SU-DHL-6 (cell line): ENCODE measurements at regions not wholly inside any gene's neighbourhood (a gene's known extent, or its start where the extent isn't known, plus 50 kb on each side); places are given as distances from the start of the nearest gene placed in this dataset.

Experiments
- H2AFZ ChIP-seq: fragments of 200-600 bp; sonication (generic); 2 replicates; pipeline ENCODE4 v1.6.1; 2014; ENCODE audit warnings: low read depth, mild to moderate bottlenecking, moderate library complexity, mixed read lengths, antibody characterized with exemption, low read length; ENCODE audit not compliant: severe bottlenecking
- H3F3A ChIP-seq: fragments of 200-600 bp; shearing (Covaris generic); 2 replicates; pipeline ENCODE4 v1.6.0; 2016; ENCODE audit warnings: antibody characterized with exemption, mild to moderate bottlenecking; ENCODE audit not compliant: insufficient read depth
- H3K27ac ChIP-seq: fragments of 200-600 bp; sonication (generic); 2 replicates; pipeline ENCODE4 v1.5.1; 2016; ENCODE audit warnings: low read depth, mild to moderate bottlenecking, low read length, moderate library complexity, mixed read lengths
- H3K27me3 ChIP-seq: fragments of 200-600 bp; sonication (generic), shearing (Covaris generic); 2 replicates; pipeline ENCODE4 v1.6.0; 2014; ENCODE audit warnings: mild to moderate bottlenecking, low read length
- H3K36me3 ChIP-seq: fragments of 200-600 bp; sonication (generic); 2 replicates; pipeline ENCODE4 v1.6.1; 2014; ENCODE audit warnings: mild to moderate bottlenecking, low read length, mixed read lengths
- H3K4me2 ChIP-seq: fragments of 300-600, 200-600 bp; shearing (Covaris generic), sonication (generic); 2 replicates; pipeline ENCODE4 v1.6.0; 2014; ENCODE audit warnings: low read length, low read depth, mild to moderate bottlenecking; ENCODE audit not compliant: poor library complexity, severe bottlenecking
- H3K4me3 ChIP-seq: fragments of 200-600 bp; sonication (generic); 2 replicates; pipeline ENCODE4 v1.5.1; 2014; ENCODE audit warnings: antibody characterized with exemption, low read length, mild to moderate bottlenecking, mixed read lengths; ENCODE audit not compliant: insufficient read depth, poor library complexity, severe bottlenecking
- H3K79me2 ChIP-seq: fragments of 200-600 bp; sonication (generic); 2 replicates; pipeline ENCODE4 v1.6.1; 2014; ENCODE audit warnings: mild to moderate bottlenecking, low read length, moderate library complexity; ENCODE audit not compliant: insufficient read depth
- H3K9ac ChIP-seq: fragments of 200-600 bp; sonication (generic); 2 replicates; pipeline ENCODE4 v1.7.0; 2014; ENCODE audit warnings: mild to moderate bottlenecking, low read length
- H3K9me2 ChIP-seq: fragments of 200-600 bp; sonication (generic); replicated peaks from 2 replicates; pipeline ENCODE4 v1.6.1; 2014; ENCODE audit warnings: low read length; ENCODE audit not compliant: insufficient read depth
- H3K9me3 ChIP-seq: fragments of 200-600 bp; sonication (generic); 2 replicates; pipeline ENCODE4 v1.6.1; 2014; ENCODE audit warnings: low read length, mixed read lengths; ENCODE audit not compliant: insufficient read depth
- H4K20me1 ChIP-seq: fragments of 200-600 bp; sonication (generic); 2 replicates; pipeline ENCODE4 v1.6.1; 2014; ENCODE audit warnings: low read depth, mild to moderate bottlenecking, antibody characterized with exemption, low read length, moderate library complexity, mixed read lengths
- EZH2phosphoT487 ChIP-seq: fragments of 200-600 bp; sonication (generic), shearing (Covaris generic); conservative IDR thresholded peaks from 2 replicates; pipeline ENCODE4 v1.6.1; 2018; ENCODE audit warnings: mild to moderate bottlenecking, antibody characterized with exemption, low read length, moderate library complexity, mixed read lengths
- TF ChIP-seq, protein P1 (sequence below): fragments of 200-600 bp; sonication (generic); IDR thresholded peaks from one replicate; pipeline ENCODE4 v1.5.1; 2017; ENCODE audit warnings: antibody characterized with exemption, mild to moderate bottlenecking, low read length, moderate library complexity; ENCODE audit not compliant: insufficient read depth, poor library complexity, severe bottlenecking

- Histone ChIP-seq H4K20me1 (no peaks in the 10 kb centered on the region), H3F3A (no peaks in the 10 kb centered on the region), H3K4me2 (no peak overlapping the region), H3K4me3 (no peak overlapping the region), H3K27ac (no peak overlapping the region), H3K9me3 (no peaks in the 10 kb centered on the region), H3K36me3 (no peaks in the 10 kb centered on the region), H3K79me2 (no peaks in the 10 kb centered on the region), H2AFZ (no peak overlapping the region), H3K9ac (no peak overlapping the region), H3K9me2 (no peaks in the 10 kb centered on the region), H3K27me3 (no peaks in the 10 kb centered on the region)
- TF ChIP-seq, protein P1, sequence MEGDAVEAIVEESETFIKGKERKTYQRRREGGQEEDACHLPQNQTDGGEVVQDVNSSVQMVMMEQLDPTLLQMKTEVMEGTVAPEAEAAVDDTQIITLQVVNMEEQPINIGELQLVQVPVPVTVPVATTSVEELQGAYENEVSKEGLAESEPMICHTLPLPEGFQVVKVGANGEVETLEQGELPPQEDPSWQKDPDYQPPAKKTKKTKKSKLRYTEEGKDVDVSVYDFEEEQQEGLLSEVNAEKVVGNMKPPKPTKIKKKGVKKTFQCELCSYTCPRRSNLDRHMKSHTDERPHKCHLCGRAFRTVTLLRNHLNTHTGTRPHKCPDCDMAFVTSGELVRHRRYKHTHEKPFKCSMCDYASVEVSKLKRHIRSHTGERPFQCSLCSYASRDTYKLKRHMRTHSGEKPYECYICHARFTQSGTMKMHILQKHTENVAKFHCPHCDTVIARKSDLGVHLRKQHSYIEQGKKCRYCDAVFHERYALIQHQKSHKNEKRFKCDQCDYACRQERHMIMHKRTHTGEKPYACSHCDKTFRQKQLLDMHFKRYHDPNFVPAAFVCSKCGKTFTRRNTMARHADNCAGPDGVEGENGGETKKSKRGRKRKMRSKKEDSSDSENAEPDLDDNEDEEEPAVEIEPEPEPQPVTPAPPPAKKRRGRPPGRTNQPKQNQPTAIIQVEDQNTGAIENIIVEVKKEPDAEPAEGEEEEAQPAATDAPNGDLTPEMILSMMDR: no peak
- no peak for TF ChIP-seq EZH2phosphoT487
These were observed 696.5 kb downstream of the CDH11 start for GRCh38 chr16:64425381-64425780.

- H3K9me3 ChIP-seq: no peaks in the 10 kb centered on the region
- H3K4me3 ChIP-seq: no peak overlapping the region
- H3K27me3 ChIP-seq: no peaks in the 10 kb centered on the region
- no peaks in the 10 kb centered on the region for H3F3A ChIP-seq
- H3K9ac ChIP-seq: no peak overlapping the region
- H3K36me3 ChIP-seq: no peaks in the 10 kb centered on the region
- H3K4me2 ChIP-seq: no peak overlapping the region
- H4K20me1 ChIP-seq: no peaks in the 10 kb centered on the region
- H3K27ac ChIP-seq: no peak overlapping the region
- TF ChIP-seq EZH2phosphoT487: no peak
- TF ChIP-seq, protein P1: no peak
- no peaks in the 10 kb centered on the region for H3K79me2 ChIP-seq
- no peaks in the 10 kb centered on the region for H3K9me2 ChIP-seq
- H2AFZ ChIP-seq: no peak overlapping the region
These were observed 699.6 kb downstream of the CDH11 start for GRCh38 chr16:64422259-64422658.

DNA sequence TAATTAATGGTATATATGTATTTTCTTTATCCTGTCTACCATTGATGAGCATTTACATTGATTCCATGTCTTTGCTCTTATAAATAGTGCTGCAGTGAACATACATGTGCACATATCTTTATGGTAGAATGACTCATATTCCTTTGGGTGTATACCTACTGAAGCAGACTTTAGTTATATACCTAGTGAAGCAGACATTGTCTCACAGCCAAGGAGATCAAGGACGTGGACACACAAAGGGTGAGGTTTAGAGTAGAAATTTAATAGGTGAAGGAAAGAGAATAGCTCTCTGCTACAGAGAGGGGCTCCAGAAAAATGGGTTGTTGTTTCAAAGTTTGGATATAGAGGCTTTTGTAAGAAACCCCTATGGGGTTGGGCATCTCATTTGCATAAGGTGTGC is 700.3 kb downstream of the CDH11 start:
- no peak overlapping the region for H2AFZ ChIP-seq
- H3K9me3 ChIP-seq: no peaks in the 10 kb centered on the region
- no peaks in the 10 kb centered on the region for H3K9me2 ChIP-seq

More for the DNA sequence above, 700.3 kb downstream of the CDH11 start:
- Histone ChIP-seq H3K36me3 (no peaks in the 10 kb centered on the region), H3K9ac (no peak overlapping the region), H3F3A (no peaks in the 10 kb centered on the region), H3K79me2 (no peaks in the 10 kb centered on the region), H3K4me3 (no peak overlapping the region), H4K20me1 (no peaks in the 10 kb centered on the region), H3K27ac (no peak overlapping the region), H3K27me3 (no peaks in the 10 kb centered on the region), H3K4me2 (no peak overlapping the region)
- TF ChIP-seq EZH2phosphoT487: no peak
- TF ChIP-seq, protein P1: no peak
